PC-3 (cell line): ENCODE measurements at regions not wholly inside any gene's neighbourhood (a gene's known extent, or its start where the extent isn't known, plus 50 kb on each side); places are given as distances from the start of the nearest gene placed in this dataset.

Source experiments
- ATAC-seq: fragments of 200-7000 bp; cut with Tn5 transposase; 2 replicates; pipeline ENCODE4 v1.9.1; 2020; ENCODE audit warnings: mild to moderate bottlenecking, moderate library complexity
- BruUV-seq: library from RNA; stranded (reverse); fragments of 400-500 nt; replicated peaks from 2 replicates; lab custom pipeline; 2021; lab: Mats Ljungman, UMichigan
- CTCF ChIA-PET: fragments of 300-600 bp; sonication (Branson Sonifier 250); formaldehyde crosslinking; loops from one replicate; lab custom pipeline; 2022; ENCODE audit warnings: antibody characterized with exemption; lab: Charles Lee
- POLR2A ChIA-PET: fragments of 300-600 bp; sonication (Branson Sonifier 250); formaldehyde crosslinking; loops from one replicate; lab custom pipeline; 2022; ENCODE audit warnings: antibody characterized with exemption; ENCODE audit not compliant: unreplicated experiment; lab: Charles Lee
- DNase-seq: peaks from one replicate; pipeline ENCODE4 v3.0.0-alpha.2; 2015
- H2AFZ ChIP-seq: fragments of 300-600 bp; sonication (generic); 2 replicates; pipeline ENCODE4 v1.6.0; 2016; ENCODE audit warnings: antibody characterized with exemption, low read length
- H3F3A ChIP-seq: fragments of 300-600 bp; sonication (generic); one replicate; pipeline ENCODE4 v1.6.0; 2017; ENCODE audit warnings: antibody characterized with exemption, low read length, control low read depth, mild to moderate bottlenecking; ENCODE audit not compliant: unreplicated experiment
- H3K27ac ChIP-seq: fragments of 300-600 bp; sonication (generic); 2 replicates; pipeline ENCODE4 v1.5.1; 2016; ENCODE audit warnings: mild to moderate bottlenecking, low read length
- H3K27me3 ChIP-seq: fragments of 300-600 bp; sonication (generic); 2 replicates; pipeline ENCODE4 v1.6.1; 2016; ENCODE audit warnings: low read length, mixed read lengths
- H3K36me3 ChIP-seq: fragments of 300-600 bp; sonication (generic); 2 replicates; pipeline ENCODE4 v1.6.1; 2016; ENCODE audit warnings: low read depth, mixed run types, low read length, mixed read lengths
- H3K4me1 ChIP-seq: fragments of 300-600 bp; sonication (generic); 2 replicates; pipeline ENCODE4 v1.5.1; 2016; ENCODE audit warnings: low read length; ENCODE audit not compliant: insufficient read depth
- H3K4me2 ChIP-seq: fragments of 300-600 bp; sonication (generic); 2 replicates; pipeline ENCODE4 v1.6.0; 2016; ENCODE audit warnings: low read length
- H3K4me3 ChIP-seq: fragments of 300-600 bp; sonication (generic); 2 replicates; pipeline ENCODE4 v1.5.1; 2016; ENCODE audit warnings: mild to moderate bottlenecking, low read length, mixed read lengths
- H3K79me2 ChIP-seq: fragments of 300-600 bp; sonication (generic); 2 replicates; pipeline ENCODE4 v1.6.1; 2017; ENCODE audit warnings: low read length, mixed read lengths
- H3K9ac ChIP-seq: fragments of 300-600 bp; sonication (generic); 2 replicates; pipeline ENCODE4 v1.6.0; 2016; ENCODE audit warnings: mild to moderate bottlenecking, low read length
- H3K9me2 ChIP-seq: fragments of 300-600 bp; sonication (generic); replicated peaks from 2 replicates; pipeline ENCODE4 v1.6.1; 2016; ENCODE audit warnings: mixed run types, low read length, mixed read lengths
- H3K9me3 ChIP-seq: fragments of 300-600 bp; sonication (generic); 2 replicates; pipeline ENCODE4 v1.6.1; 2016; ENCODE audit warnings: low read length, mixed read lengths
- H4K20me1 ChIP-seq: fragments of 300-600 bp; sonication (generic); 2 replicates; pipeline ENCODE4 v1.6.1; 2016; ENCODE audit warnings: low read length, mixed read lengths
- EZH2 ChIP-seq: fragments of 300-600 bp; sonication (generic); IDR thresholded peaks from one replicate; pipeline ENCODE4 v1.6.1; 2017; ENCODE audit warnings: antibody characterized with exemption, mild to moderate bottlenecking, low read length; ENCODE audit not compliant: unreplicated experiment
- EZH2phosphoT487 ChIP-seq: fragments of 300-600 bp; sonication (generic); IDR thresholded peaks from 2 replicates; pipeline ENCODE4 v1.6.1; 2018; ENCODE audit warnings: mild to moderate bottlenecking, antibody characterized with exemption, low read length, borderline replicate concordance
- intact Hi-C: fragments of 100-400 bp; cut with micrococcal nuclease; formaldehyde crosslinking; loops from 2 replicates; pipeline ENCODE4 v1.9.0; 2023
- TF ChIP-seq, protein P1 (sequence below): fragments of 300-600 bp; sonication (generic); conservative IDR thresholded peaks from 2 replicates; pipeline ENCODE4 v1.5.1; 2017; ENCODE audit warnings: antibody characterized with exemption, low read depth, mild to moderate bottlenecking, low read length

DNA sequence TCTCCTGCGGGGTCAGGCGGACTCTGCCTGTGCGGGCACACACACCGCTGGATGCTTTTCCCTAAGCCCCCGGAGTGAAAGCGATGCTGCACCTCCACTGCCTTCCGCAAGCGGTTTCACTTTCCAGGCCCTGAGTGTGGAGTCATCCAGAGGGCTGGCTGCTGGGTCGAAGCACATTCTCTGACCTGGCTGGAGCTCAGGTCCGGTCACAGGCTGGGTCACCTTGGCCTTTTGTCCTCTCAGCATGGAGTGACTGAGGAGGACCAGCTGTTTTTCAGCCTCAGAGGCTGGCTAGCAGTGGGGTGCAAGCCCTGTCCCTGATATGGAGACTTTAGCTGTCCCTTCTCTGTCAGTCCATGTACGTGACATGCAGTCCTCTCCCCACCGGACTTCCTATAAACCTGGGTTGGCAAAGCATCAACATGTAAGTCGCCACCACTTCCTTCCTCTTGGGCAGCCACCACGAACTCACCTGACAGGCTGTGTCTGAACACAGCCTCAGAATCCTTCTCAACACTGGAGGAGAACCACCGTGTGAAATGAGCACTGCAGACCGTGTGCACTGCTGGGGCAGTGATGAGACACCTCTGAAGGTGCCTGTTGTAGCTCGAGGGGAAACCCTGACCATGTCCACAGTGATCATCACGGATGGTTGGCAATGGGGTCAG is 51.3 kb downstream of the GADD45G start:
- no peaks in the 10 kb centered on the region for H3K9me3 ChIP-seq
- no peaks in the 10 kb centered on the region for H3K4me1 ChIP-seq
- H3F3A ChIP-seq, result no peaks in the 10 kb centered on the region
- intact Hi-C loops, result no loop called here
- no peak for TF ChIP-seq EZH2
- TF ChIP-seq, protein P1, sequence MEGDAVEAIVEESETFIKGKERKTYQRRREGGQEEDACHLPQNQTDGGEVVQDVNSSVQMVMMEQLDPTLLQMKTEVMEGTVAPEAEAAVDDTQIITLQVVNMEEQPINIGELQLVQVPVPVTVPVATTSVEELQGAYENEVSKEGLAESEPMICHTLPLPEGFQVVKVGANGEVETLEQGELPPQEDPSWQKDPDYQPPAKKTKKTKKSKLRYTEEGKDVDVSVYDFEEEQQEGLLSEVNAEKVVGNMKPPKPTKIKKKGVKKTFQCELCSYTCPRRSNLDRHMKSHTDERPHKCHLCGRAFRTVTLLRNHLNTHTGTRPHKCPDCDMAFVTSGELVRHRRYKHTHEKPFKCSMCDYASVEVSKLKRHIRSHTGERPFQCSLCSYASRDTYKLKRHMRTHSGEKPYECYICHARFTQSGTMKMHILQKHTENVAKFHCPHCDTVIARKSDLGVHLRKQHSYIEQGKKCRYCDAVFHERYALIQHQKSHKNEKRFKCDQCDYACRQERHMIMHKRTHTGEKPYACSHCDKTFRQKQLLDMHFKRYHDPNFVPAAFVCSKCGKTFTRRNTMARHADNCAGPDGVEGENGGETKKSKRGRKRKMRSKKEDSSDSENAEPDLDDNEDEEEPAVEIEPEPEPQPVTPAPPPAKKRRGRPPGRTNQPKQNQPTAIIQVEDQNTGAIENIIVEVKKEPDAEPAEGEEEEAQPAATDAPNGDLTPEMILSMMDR, result no peak
- no peak for TF ChIP-seq EZH2phosphoT487
- CTCF ChIA-PET, result no interaction called here
- H4K20me1 ChIP-seq, result no peaks in the 10 kb centered on the region
- no peaks in the 10 kb centered on the region for H3K79me2 ChIP-seq
- H2AFZ ChIP-seq, result no peak overlapping the region
- H3K4me2 ChIP-seq, result no peak overlapping the region
- ATAC-seq, result no peak
- H3K9me2 ChIP-seq, result no peaks in the 10 kb centered on the region
- no peak overlapping the region for H3K9ac ChIP-seq
- no TSS peak for BruUV-seq
- no peak overlapping the region for H3K27ac ChIP-seq
- H3K36me3 ChIP-seq, result no peaks in the 10 kb centered on the region
- DNase-seq, result no peak
- peaks cover 46% of the 10 kb centered on the region; the same call in 1 of the 2 replicates for H3K27me3 ChIP-seq
- no peak overlapping the region for H3K4me3 ChIP-seq
- POLR2A ChIA-PET, result no interaction called here

DNA sequence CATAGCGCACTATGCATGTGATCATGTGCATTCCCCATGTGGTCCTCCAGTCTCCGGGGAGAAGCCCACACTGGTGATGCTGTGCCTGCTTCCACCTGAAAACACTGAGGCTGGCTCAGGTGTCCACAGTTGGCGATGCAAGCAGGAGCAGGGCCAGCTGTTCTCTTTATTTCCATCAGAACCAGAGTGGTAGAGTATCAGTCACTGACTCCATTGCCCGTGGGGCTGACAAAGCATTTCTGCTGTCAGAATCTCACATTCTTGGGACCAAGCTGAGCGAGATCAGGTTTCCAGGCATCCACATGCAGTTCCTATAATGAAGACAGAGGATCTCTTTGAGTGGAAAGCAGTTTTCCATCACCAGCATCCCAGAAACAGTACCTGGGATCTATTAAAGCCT is 52.5 kb downstream of the GADD45G start:
- Histone ChIP-seq H3K36me3 (no peaks in the 10 kb centered on the region), H3K9me3 (no peaks in the 10 kb centered on the region), H3F3A (no peaks in the 10 kb centered on the region), H3K27ac (no peak overlapping the region), H3K79me2 (no peaks in the 10 kb centered on the region), H3K4me2 (no peak overlapping the region), H2AFZ (no peak overlapping the region), H3K27me3 (peaks cover 43% of the 10 kb centered on the region; the same call in 1 of the 2 replicates), H3K9me2 (no peaks in the 10 kb centered on the region), H3K4me3 (no peak overlapping the region), H3K9ac (no peak overlapping the region), H3K4me1 (no peaks in the 10 kb centered on the region), H4K20me1 (no peaks in the 10 kb centered on the region)
- DNase-seq, result no peak
- no peak for ATAC-seq
- CTCF ChIA-PET, result no interaction called here
- POLR2A ChIA-PET, result no interaction called here
- no TSS peak for BruUV-seq
- intact Hi-C loops, result no loop called here
- TF ChIP-seq, protein P1, result no peak
- TF ChIP-seq EZH2phosphoT487 (no peak), EZH2 (no peak)

DNA sequence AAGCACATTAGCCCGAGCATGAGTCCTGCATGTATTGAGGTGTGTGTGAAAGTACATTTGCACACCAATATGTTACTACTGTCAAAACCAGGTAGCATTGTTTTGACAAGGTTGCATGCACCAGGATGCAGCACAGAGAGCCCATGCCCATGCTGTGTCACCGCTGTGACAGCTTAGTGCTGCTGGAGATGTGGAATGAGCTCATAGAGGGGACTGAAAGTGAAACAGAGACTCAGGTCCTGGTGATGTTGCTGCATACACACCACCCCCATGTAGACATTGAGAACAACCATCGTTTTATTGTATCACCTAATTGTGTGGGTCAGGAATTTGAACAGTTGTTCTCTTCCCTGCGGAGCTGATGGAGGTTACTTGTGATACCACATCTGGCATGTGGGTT is 53.0 kb downstream of the GADD45G start:
- no peaks in the 10 kb centered on the region for H3K9me2 ChIP-seq
- H3K79me2 ChIP-seq, result no peaks in the 10 kb centered on the region
- no TSS peak for BruUV-seq
- intact Hi-C loops, result no loop called here
- H2AFZ ChIP-seq, result no peak overlapping the region
- ChIA-PET CTCF (no interaction called here), POLR2A (no interaction called here)
- no peak overlapping the region for H3K4me3 ChIP-seq
- DNase-seq (no peak), ATAC-seq (no peak)
- H3K36me3 ChIP-seq, result no peaks in the 10 kb centered on the region
- H3K4me1 ChIP-seq, result no peaks in the 10 kb centered on the region
- no peaks in the 10 kb centered on the region for H3F3A ChIP-seq
- H3K4me2 ChIP-seq, result no peak overlapping the region
- peaks cover 43% of the 10 kb centered on the region; the same call in 1 of the 2 replicates for H3K27me3 ChIP-seq
- no peaks in the 10 kb centered on the region for H4K20me1 ChIP-seq
- TF ChIP-seq EZH2 (no peak), EZH2phosphoT487 (no peak)
- TF ChIP-seq, protein P1, result no peak
- no peak overlapping the region for H3K9ac ChIP-seq
- H3K9me3 ChIP-seq, result no peaks in the 10 kb centered on the region
- no peak overlapping the region for H3K27ac ChIP-seq
